AG10803 (cell line): ENCODE measurements at regions not wholly inside any gene's neighbourhood (a gene's known extent, or its start where the extent isn't known, plus 50 kb on each side); places are given as distances from the start of the nearest gene placed in this dataset.

Experiments
- DNase-seq: peaks from one replicate; pipeline ENCODE4 v3.0.0; 2010; ENCODE audit warnings: low read depth
- H3K4me3 ChIP-seq: 2 replicates; pipeline ENCODE4 v1.5.1; 2011; ENCODE audit warnings: mild to moderate bottlenecking, low read length, control low read depth
- TF ChIP-seq, protein P1 (sequence below): conservative IDR thresholded peaks from 2 replicates; pipeline ENCODE4 v1.5.1; 2011; ENCODE audit warnings: mild to moderate bottlenecking, low read length, control low read depth, inconsistent platforms

DNA sequence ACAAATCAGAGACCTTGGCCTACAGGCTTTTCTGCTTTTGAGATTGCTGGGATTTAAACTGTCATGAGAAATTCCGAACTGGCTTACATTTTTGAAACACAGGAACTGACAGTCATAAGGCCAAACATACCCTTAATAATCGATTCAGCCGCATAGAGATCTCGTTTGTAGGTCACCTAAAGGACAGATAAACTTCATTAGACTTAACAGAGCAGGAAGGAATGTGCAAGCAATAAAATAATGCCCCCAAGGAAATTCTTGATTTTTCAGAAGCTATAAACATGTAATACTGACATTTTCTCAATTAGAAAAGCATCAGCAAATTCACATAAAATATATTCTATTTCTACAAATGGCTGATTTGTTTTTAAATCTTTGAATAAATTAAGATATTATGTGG is 120.0 kb downstream of the CRPPA start:
- TF ChIP-seq, protein P1, sequence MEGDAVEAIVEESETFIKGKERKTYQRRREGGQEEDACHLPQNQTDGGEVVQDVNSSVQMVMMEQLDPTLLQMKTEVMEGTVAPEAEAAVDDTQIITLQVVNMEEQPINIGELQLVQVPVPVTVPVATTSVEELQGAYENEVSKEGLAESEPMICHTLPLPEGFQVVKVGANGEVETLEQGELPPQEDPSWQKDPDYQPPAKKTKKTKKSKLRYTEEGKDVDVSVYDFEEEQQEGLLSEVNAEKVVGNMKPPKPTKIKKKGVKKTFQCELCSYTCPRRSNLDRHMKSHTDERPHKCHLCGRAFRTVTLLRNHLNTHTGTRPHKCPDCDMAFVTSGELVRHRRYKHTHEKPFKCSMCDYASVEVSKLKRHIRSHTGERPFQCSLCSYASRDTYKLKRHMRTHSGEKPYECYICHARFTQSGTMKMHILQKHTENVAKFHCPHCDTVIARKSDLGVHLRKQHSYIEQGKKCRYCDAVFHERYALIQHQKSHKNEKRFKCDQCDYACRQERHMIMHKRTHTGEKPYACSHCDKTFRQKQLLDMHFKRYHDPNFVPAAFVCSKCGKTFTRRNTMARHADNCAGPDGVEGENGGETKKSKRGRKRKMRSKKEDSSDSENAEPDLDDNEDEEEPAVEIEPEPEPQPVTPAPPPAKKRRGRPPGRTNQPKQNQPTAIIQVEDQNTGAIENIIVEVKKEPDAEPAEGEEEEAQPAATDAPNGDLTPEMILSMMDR, result no peak
- no peak for DNase-seq
- H3K4me3 ChIP-seq, result no peak overlapping the region

- TF ChIP-seq, protein P1, result no peak
- DNase-seq, result no peak
- H3K4me3 ChIP-seq, result no peak overlapping the region
These were observed 120.9 kb downstream of the CRPPA start for GRCh38 chr7:16300361-16300895.

GRCh38 chr7:16299853-16300252 is 121.5 kb downstream of the CRPPA start:
- TF ChIP-seq, protein P1, result no peak
- no peak for DNase-seq
- H3K4me3 ChIP-seq, result no peak overlapping the region

GRCh38 chr7:16298221-16298620 is 123.1 kb downstream of the CRPPA start:
- no peak overlapping the region for H3K4me3 ChIP-seq
- TF ChIP-seq, protein P1, result no peak
- DNase-seq, result no peak

DNA sequence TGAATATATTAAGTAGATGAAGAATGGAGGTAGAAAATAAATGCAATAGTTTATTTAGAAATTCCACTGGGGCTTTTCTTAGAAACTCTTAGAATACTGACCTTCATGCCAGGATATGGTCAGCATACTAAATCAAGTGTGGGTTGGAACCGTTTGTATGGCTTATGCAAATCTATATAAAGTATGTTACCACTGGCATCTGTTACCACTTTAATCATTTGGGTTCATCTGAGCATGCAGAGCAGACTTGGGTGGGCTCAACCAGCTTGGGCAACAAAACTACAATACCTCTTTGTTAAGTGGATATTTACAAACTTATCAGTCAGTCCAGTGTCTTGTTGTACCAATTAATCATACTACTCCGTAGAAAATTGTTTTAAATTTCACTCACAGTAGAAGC is 125.8 kb downstream of the CRPPA start:
- TF ChIP-seq, protein P1, result no peak
- DNase-seq, result peak; percentile 23
- H3K4me3 ChIP-seq, result no peak overlapping the region

GRCh38 chr7:16293669-16294425 is 127.5 kb downstream of the CRPPA start:
- no peak for DNase-seq
- TF ChIP-seq, protein P1, result no peak
- no peak overlapping the region for H3K4me3 ChIP-seq

DNA sequence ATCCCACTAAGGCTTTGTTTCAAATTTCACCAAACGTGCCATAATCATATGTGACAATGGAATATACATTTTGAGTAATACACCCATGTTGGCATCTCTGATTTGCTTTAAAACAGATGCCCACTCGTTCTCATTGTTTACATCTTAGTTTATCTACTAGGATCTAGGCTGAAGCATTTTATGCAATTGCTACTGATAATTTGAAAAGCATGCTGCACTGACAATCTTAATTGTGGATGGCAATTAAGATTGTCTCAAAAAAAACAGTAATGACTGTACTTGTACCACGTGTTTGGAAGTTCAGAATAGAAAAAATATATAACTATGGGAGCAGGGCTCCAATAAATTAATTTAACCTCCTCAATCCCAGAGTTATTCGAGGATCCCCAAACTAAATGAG is 136.8 kb downstream of the CRPPA start:
- TF ChIP-seq, protein P1, result no peak
- no peak for DNase-seq
- no peak overlapping the region for H3K4me3 ChIP-seq
